Fibroblast of the aortic adventitia (primary cell): ENCODE measurements at regions not wholly inside any gene's neighbourhood (a gene's known extent, or its start where the extent isn't known, plus 50 kb on each side); places are given as distances from the start of the nearest gene placed in this dataset.
"Not testable (repeated sequence)": the region's sequence is repeated elsewhere in the genome, so short reads cannot be mapped to it uniquely, and the experiment has no call there.

ENCODE experiments used
- DNase-seq: peaks from one replicate; pipeline ENCODE4 v3.0.0-alpha.2; 2010; ENCODE audit warnings: low read depth
- H3K4me3 ChIP-seq: 2 replicates; pipeline ENCODE4 v1.5.1; 2011; ENCODE audit warnings: low read depth, mild to moderate bottlenecking, control low read depth, low read length, moderate library complexity
- TF ChIP-seq, protein P1 (sequence below): IDR thresholded peaks from 2 replicates; pipeline ENCODE4 v1.5.1; 2011; ENCODE audit warnings: mild to moderate bottlenecking, low read length, control low read depth, inconsistent platforms; ENCODE audit not compliant: insufficient read depth

DNA sequence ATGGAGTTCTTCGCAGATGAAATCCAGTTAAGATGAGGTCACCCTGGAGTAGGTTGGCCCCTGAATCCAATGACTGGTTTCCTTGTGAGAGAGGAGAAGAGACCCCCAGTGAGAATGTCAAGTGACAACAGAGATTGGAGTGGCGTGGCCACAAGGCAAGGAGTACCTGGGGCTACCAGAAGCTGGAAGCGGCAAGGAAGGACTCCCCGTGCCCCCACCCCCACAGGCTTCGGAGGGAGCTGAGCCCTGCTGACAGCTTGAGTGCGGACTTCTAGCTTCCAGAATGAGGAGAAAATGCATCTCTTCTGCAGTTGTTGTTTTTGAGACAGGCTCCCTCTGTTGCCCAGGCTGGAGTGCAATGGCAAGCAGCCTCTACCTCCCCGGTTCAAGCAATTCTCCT is 78.0 kb upstream of the HPCAL1 start:
- DNase-seq = no peak
- TF ChIP-seq, protein P1, sequence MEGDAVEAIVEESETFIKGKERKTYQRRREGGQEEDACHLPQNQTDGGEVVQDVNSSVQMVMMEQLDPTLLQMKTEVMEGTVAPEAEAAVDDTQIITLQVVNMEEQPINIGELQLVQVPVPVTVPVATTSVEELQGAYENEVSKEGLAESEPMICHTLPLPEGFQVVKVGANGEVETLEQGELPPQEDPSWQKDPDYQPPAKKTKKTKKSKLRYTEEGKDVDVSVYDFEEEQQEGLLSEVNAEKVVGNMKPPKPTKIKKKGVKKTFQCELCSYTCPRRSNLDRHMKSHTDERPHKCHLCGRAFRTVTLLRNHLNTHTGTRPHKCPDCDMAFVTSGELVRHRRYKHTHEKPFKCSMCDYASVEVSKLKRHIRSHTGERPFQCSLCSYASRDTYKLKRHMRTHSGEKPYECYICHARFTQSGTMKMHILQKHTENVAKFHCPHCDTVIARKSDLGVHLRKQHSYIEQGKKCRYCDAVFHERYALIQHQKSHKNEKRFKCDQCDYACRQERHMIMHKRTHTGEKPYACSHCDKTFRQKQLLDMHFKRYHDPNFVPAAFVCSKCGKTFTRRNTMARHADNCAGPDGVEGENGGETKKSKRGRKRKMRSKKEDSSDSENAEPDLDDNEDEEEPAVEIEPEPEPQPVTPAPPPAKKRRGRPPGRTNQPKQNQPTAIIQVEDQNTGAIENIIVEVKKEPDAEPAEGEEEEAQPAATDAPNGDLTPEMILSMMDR = no peak
- H3K4me3 ChIP-seq = no peak overlapping the region

DNA sequence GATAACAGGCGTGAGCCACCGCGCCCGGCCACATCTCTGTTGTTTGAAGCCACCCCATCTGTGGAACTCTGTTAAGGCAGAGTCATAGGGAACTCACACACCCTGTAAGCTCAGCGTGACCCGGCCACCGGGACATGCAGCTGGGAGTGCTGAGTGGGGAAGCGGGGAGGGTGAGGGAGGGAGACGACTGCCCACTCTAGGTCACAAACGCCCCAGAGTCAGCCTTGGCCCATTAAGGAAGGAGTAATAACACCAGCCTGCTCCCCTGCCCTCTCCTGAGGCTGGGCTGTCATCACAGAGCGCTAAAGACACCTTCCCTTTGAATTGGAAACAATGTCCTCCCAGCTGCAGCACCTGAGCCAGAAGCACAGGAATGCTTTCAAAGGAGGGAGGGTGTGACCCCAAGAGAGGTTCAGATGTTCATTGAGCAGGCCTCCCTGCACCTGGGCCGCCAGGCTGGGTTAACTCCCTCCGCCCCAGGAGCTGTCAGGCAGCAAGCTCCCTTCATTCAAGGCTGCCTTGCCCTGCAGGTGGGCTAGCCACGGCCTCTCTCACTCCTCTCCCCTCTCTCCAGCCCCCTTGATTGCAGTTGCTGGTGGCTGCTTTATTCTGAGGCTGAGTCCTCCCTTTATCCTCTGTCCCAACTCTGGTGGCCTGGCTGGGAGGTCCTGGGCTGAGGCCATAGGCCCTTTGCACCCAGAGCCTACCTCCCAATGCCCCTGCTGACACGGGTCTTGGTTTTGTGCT is 77.2 kb upstream of the HPCAL1 start:
- TF ChIP-seq, protein P1 = no peak
- H3K4me3 ChIP-seq = no peak overlapping the region
- DNase-seq = no peak

DNA sequence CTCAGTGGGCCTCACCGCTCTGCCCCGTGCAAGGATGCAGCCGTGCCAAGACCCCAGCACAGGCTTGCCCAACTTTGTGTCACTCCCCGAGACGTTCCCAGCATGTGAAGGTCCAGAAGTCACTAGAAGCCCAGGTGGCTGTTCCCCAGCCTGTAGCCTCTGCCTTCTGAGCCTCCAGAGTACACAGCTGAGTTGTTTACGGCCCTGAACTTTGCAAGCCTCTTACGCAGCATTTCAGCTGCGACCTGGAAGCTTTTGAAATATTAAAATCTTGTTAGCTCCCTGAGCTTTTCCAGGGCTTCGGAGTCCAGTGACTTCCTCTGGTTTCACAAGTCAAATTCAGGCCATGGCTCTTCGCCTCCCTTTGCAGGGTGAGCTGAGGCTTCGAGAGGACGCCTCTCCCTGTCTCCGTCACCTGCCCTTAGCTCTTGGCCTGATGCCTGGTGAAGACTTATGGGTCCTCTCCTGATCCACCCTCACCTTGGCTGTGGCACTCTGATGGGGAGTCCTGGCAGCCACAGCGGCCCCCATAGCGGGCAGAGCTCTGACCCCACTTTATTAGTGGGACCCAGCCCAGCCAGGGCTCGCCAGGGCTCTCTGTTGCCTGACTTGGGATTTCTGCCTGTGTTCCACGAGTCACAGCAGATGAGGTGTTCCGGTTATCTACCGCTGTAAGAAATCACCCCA is 76.5 kb upstream of the HPCAL1 start:
- no peak for DNase-seq
- no peak overlapping the region for H3K4me3 ChIP-seq
- TF ChIP-seq, protein P1 = no peak

DNA sequence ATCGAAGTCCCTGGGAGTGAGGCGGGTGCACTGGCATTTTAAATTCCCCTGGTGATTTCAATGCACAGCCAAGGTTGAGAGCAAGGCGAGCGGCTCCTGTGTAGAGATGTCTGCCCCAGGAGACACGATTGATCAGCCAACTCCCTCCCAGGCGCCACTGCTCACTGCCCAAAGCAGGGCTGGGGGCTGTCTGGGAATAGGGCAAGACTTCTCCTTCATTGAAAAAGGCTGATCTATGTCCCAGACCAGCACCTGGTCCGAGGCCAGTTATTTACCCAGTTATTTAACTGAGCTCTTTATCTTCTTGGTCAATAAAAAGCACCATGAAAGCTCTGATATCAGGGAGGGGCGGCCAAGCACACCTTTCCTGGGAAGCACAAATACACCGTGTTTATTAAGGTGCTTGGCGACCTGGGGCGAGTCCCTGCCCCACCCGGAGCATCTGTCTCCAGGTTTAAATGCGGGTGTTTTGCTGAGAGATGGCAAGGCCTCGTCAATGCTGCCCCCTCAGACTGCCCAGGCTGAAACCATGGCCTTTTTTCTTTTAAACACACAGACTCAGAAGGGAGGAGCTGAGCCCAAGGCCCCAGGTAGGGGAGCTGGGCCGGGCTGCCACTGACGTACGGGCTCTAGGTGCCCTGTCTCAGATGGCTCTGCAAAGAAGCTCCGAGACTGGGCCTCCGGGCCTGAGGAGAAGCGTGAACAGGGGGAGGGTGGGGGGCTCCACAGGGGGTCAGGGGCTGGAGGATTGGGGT is 73.9 kb upstream of the HPCAL1 start:
- DNase-seq = no peak
- TF ChIP-seq, protein P1 = no peak
- no peak overlapping the region for H3K4me3 ChIP-seq

DNA sequence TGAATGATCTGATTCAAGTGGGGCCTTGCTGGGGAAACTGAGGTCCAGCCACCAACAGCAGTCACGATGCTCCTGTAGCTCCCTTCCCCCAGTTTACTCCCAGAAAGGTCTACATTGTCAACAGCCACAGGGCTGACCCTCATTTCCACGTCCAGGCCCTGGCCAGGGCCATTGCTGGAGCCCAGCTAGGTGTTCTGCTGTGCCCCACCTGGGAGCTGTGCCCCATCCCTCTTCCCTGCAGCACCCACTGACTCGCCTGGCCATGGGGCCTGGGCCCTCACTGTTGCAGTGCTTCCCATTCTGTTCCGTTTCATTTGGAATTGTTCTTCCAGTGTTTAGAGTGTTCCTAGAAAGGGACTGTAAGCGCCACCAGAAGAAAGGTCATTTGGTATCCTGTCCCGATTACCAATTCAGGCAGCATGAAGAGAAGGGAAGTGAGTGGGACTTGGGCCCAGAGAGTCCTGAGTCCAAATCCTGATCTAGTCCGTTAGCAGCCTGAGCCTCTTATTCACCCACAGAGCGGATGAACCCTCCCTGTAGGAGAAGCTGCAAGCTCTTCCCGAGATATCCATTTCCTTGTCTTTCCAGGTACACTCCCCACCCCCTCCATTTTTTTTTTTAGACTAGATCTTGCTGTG is 73.1 kb upstream of the HPCAL1 start:
- no peak for DNase-seq
- H3K4me3 ChIP-seq = no peak overlapping the region
- TF ChIP-seq, protein P1 = no peak

DNA sequence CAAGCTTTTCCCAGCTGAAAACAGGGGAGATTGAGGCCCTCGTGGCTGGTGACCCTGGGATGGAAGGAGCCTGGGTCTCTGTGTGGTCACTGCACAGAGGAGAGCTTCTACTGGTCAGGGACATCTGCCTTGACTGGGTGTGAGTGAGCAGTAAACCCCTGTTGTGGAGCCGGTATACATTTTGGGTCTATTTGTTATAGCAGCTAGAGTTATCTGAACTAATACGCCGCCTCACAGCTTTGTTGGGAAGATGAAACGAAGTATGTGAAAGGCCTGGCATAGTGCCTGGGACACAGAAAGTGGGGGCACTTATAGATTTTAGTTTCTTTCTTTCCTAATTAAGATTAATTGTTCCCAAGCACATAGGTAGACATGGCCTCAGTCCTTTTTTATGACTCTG is 72.2 kb upstream of the HPCAL1 start:
- TF ChIP-seq, protein P1 = no peak
- DNase-seq = no peak
- no peak overlapping the region for H3K4me3 ChIP-seq

DNA sequence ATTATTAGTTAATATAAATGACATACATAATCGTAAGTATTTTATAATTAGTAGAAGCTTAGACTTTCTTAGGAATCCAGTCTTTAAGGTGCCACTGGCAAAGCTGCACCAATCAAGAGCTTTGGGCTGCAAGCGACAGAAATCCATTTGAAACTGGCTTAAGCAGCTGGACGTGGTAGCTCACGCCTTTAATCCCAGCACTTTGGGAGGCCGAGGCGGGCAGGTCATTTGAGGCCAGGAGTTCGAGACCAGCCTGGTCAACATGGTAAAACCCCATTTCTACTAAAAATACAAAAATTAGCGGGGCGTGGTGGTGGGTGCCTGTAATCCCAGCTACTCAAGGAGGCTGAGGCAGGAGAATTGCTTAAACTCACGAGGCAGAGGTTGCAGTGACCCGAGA is 71.8 kb upstream of the HPCAL1 start:
- DNase-seq, H3K4me3 ChIP-seq: not testable (repeated sequence)
